ENCODE measurements at regions not wholly inside any gene's neighbourhood (a gene's known extent, or its start where the extent isn't known, plus 50 kb on each side); places are given as distances from the start of the nearest gene placed in this dataset.
"Not testable (repeated sequence)": the region's sequence is repeated elsewhere in the genome, so short reads cannot be mapped to it uniquely, and the experiment has no call there.

DNA sequence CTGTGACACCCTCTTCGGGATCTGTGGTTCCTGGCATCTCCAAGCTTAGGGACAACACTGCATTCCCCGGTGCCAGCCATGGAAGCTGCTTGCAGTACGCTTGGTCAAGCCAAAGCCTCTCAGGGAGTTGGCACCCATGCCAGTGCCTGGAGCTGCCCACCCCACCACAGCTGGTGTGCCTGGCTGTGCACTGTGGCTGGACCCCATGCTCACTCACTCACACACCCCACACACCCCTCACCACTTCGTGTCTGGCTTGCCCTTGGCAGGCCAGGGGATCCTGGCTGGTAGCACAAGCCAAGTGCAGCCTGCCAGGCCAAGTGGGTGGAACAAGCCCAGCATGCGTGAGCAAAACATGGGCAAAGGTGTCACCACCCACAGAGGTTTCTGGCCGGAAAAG, 324.5 kb upstream of the PTGER4 start:
- in situ Hi-C loops (cut with MboI; ENCODE audit: low sequenced_read_pairs), result no loop called here

DNA sequence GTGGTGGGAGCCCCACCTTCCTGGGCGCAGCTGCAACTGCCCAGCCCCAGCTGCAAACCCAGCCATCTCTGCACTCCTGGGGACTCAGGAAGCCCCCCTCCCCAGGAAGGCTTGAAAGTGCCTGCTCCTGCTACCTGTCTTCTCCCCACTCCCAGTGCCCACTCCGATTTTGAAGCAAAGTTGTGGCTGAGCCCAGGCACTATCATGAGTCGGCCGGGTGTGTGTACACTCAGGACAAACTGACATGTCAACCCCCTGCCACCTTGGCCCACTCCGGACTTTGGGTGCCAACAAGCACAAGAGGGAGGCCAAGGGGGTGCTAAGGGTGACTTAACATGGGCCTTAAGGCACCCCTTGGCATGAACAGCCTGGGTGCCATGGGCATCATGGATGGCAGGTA, 325.5 kb upstream of the PTGER4 start:
- in situ Hi-C loops (cut with MboI; ENCODE audit: low sequenced_read_pairs), result no loop called here

DNA sequence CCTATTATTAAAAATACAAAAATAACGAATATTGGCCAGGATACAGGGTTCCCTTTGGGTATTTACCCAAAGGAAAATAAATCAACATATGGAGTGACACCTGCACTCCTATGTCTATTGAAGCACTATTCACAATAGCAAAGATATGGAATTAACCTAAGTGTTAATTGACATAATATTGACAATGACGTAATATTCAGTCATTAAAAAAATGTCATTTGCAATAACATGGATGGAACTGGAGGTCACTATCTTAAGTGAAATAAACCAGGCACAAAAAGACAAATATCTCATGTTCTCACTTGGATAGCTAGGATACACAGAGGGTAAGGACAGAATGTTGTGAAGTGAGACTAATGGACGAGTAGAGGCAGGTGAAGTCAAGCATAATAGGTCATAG, 326.3 kb upstream of the PTGER4 start:
- in situ Hi-C loops (cut with MboI; ENCODE audit: low sequenced_read_pairs), result no loop called here

DNA sequence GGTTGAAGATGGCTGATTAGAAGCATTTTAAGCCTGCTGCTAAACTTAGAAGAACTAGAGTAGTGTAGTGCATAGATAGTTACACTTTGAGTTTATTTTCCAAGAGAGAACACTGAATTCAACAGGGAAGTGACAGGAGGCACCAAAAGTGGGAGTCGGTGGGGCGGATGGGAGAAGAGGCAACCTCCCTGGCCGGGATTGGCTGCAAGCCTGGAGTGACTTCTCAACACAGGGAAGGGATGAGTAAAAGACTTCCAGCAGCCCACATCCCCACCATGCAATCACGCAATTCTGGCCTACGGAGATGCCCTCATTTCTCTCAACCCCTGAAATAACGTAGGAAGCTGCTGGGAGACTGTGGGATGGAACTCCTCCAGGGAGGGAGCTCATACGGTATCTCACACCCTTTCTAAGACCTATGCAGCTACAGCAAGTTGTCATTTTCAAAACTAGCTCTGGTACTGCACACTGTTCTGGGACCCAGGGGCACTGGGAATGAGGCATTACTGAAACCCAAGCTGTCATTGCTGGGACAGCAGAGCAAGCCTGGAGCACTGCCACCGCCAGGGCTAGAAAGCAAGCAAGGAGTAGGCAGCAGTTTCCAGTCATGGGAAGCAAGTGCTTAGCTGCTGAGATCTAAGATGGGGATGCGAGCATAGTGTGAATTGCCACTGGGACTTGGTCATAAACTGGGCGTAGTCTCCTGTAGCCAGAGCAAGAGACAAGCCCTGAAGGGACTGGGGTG, 331.6 kb upstream of the PTGER4 start:
- in situ Hi-C loops (cut with MboI; ENCODE audit: low sequenced_read_pairs), result no loop called here

DNA sequence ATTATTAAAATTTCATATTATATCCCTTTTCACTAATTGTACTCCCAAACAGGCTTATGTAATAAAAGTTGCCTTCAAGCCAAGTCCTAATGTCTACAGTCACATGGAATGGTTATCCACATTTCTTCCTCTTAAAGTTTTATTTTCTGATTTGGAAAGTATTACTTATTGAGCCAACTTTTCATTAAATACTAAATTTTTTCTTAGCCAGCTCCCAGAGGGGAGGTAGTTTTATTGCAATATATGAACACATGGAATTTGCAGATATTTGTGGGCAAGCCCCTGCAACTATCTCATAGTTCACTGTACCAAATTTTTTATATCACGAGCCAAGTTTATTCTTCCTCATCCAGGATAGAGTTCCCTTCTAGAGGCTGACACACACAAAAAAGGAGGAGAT, 332.8 kb upstream of the PTGER4 start:
- in situ Hi-C loops (cut with MboI; ENCODE audit: low sequenced_read_pairs), result no loop called here

DNA sequence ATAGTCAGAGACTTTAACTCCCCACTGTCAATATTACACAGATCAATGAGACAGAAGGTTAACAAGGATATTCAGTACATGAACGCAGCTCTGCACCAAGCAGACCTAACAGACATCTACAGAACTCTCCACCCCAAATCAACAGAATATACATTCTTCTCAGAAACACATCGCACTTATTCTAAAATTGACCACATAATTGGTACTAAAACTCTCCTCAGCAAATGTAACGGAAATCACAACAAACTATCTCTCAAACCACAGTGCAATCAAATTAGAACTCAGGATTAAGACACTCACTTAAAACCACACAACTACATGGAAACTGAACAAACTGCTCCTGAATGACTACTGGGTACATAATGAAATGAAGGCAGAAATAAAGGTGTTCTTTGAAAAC, 341.3 kb upstream of the PTGER4 start:
- in situ Hi-C loops (cut with MboI; ENCODE audit: low sequenced_read_pairs), result not testable (repeated sequence)

DNA sequence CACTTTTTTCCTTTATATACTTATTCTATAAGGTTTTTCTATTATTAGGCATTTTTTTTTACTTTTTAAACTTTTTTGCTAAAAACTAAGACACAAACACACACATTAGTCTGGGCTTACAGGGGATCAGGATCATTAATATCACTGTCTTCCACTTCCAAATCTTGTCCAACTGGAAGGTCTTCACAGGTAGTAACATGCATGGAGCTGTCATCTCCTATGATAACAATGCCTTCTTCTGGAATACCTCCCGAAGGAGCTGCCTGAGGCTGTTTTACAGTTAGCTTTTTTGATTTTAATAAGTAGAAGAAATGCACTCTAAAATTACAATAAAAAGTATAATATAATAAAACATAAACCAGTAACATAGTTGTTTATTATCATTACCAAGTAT, 345.5 kb upstream of the PTGER4 start:
- in situ Hi-C loops (cut with MboI; ENCODE audit: low sequenced_read_pairs), result no loop called here

DNA sequence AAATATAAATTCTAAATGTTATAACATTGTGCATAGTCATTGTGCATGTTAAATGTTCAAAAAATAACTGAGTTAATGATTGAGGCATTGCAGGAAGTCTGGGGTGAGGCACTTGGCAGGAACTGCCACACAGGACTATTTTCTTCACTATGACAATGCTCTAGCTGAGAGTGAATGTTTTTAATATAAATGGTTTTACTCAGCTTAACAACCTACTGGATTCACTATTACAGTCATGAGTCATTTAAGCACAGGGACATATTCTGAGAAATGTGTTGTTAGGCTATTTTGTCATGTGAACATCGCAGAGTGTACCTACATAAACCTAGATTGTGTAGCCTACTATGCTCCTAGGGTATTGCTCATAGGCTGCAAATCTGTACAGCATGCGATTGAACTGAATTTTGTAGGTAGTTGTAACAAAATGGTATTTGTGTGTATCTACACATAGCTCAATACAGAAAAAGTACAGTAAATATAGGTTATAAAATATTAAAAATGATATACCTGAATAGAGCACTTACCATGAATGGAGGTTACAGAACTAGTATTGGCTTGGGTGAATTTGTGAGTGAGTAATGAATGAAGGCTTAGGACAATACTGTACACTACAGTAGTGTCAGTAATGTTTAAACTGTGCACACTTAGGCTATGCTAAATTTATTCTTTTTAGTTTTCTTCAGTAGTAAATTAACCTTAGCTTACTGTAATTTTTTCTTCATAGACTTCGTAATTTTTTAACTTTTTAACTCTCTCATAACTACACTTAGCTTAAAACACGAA, 346.1 kb upstream of the PTGER4 start:
- in situ Hi-C loops (cut with MboI; ENCODE audit: low sequenced_read_pairs), result no loop called here

DNA sequence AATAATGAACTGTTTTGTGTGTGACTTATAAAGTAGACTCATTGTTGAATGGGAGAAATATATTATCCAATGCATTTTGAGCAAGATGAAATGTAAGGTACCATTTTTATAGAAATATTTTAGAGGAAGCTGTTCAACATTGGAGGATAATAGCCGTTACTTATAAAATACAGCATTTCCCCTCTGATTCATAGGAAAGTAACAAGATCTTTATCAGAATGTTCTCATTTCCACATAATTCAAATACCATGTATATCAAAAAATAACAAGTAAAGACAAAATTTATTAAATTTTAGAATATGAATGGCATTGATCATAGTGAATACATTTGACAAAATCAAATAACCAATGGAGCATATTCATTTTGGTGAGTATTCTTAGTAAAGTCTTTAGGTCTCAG, 346.7 kb upstream of the PTGER4 start:
- in situ Hi-C loops (cut with MboI; ENCODE audit: low sequenced_read_pairs), result no loop called here

DNA sequence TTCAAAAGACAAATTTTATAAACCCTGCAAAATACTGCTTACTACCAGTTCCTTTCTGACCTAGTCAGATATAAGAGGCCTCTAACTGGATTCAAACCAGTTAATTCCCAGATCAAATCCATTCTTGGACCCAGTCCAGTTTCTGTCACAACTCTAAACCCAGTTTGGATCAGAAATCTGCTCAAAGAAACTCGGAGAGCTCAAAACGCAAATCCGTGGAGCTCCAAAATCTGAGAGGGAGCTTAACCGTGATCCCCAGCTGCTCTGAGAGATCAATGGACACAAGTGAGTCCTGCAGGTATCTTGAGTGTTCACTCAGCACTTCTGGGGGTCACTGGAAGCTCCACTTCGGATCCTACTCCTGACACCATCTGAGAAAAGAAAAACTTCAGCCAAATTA, 348.1 kb upstream of the PTGER4 start:
- in situ Hi-C loops (cut with MboI; ENCODE audit: low sequenced_read_pairs), result no loop called here

DNA sequence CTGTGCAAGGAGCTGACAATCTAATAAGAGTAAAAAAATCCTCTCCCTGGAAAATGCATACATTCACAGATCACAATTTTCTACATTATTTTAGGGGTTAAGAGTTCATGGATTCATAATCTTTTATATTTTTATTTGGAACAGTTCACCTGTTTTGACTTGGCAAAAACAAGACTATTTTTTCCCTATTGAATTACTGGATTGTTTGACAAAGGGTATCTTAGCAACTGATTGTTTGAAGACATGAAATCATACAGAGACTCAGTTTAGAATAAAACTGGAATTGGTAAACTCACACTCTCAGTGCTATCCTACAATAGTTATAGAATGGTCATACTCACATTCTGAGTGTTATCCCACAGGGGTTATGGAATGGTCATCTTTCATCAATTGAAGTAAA, 358.2 kb upstream of the PTGER4 start:
- in situ Hi-C loops (cut with MboI; ENCODE audit: low sequenced_read_pairs), result no loop called here

DNA sequence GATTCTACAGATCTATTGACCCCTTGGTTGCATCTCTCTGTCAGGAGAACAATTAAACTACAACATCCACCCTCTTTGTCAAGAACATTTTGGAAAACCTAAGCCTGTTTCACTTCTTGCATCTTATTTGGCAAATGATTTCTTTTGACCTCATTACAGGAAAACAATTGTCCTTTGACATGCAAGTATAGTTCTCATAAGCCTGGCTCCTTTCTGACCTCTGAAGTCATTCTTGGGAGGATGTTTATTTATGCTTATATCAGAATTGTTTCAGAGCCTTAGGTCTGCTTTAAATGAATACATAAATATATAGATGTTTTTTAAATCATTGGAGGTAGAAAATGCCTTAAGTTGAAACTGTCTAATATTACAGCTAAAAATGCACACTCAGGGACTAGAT, 361.3 kb upstream of the PTGER4 start:
- in situ Hi-C loops (cut with MboI; ENCODE audit: low sequenced_read_pairs), result no loop called here

DNA sequence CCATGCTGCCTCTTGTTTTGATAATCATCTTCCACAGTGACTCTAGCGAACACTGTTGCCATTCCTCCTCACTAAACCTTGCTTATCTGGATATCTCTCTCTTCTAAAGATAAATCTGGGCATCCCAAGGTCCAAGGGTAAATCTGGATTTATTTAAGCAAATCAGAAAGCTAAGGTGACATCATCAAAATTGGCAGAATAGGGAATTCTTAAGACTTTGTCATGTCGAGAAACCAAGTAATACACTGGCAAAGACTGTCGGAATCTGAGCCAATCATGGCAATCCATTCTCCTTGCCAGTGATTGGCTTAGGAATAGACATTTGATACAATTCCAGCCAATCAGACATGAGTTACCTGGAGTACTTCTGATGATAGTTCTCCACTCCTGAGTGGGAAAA, 362.7 kb upstream of the PTGER4 start:
- in situ Hi-C loops (cut with MboI; ENCODE audit: low sequenced_read_pairs), result no loop called here

DNA sequence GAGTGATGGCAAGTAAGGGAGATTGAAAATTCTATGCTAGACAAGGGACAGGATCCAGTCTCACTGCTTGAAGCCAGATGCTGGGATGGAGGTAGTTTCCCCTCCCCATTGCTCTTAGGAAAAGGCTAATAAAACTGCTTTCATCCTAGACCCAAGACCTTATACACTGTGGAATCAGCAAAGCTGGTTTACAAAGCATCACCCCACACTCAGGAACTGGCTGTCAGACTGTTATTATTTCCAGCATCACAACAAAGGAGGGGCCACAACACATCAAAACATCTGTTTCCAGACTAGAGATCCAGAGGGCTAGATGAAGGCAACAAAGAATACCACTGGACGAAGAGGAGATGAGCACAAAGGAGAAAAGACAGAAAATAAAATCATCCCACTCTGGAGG, 364.6 kb upstream of the PTGER4 start:
- in situ Hi-C loops (cut with MboI; ENCODE audit: low sequenced_read_pairs), result no loop called here

DNA sequence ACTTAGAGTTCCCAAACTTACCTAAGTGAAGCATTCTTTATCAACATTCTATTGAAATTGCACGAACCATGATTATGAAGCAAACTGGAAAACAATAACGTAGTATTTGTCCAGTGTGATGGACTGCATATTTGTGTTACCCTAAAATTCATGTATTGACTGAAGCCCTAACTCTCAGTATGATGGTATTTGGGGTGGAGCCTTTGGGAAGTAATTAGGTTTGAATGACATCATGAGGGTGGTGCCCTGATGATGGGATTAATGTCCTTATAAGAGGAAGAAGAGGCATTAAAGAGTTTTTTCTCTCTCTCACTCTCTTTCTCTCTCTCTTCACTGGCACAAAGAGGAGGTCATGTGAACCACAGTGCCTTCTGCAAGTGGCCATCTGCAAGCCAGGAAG, 365.4 kb upstream of the PTGER4 start:
- in situ Hi-C loops (cut with MboI; ENCODE audit: low sequenced_read_pairs), result no loop called here

DNA sequence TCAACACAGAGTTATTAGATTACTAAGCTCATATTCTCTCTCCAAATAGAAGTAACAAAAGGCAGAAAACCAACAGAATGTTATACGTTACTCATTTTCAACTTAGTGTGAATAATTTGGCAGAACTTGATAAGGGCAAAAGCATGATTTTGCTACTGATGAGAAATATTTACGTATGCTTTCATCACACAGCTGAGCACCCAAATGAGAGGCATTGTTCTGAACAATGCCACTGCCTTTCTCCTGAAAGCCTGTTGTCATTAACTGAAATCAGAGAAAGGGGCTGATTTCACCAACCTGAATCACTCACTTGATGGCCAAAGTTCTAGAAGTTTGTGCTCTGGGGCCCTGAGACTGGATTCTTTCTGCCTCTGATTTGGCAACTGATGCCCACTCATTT, 367.5 kb upstream of the PTGER4 start:
- in situ Hi-C loops (cut with MboI; ENCODE audit: low sequenced_read_pairs), result no loop called here

DNA sequence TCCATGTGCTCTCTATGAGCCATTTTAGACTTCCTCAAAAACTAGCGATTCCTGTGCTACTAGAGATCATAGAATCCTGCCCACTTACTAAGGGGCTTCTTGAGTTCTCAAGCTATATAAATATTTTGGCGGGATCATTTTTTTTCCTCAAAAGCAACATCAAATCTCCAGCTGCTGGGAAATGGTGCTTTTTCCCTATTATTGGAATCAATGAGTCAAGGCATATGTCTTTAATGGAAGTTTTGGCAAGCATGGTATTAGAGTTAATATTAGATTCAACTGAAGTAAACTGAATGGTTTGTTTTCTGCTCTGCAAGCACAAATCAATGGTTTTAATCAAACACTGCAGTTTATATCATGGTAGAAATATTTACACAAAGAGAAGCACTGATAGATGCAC, 369.9 kb upstream of the PTGER4 start:
- in situ Hi-C loops (cut with MboI; ENCODE audit: low sequenced_read_pairs), result no loop called here

DNA sequence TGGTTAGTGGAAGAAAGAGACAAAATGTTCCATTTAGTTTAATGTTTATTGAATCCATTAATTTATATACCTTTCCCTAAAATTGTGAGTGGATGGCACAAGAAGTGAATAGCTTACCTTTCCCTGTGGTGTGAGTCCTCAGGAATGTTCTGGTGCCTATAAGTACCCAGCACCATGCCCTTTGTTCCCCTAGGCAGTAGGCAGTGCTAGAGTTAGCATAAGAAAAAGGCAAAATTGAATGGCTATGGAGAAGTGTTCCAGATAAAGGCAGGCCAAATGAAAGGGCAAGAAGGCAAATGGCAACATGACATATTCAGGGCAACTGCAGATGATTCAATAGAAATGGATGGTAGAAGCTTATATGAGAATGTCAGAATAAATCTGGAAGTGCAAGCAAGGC, 370.8 kb upstream of the PTGER4 start:
- in situ Hi-C loops (cut with MboI; ENCODE audit: low sequenced_read_pairs), result no loop called here

DNA sequence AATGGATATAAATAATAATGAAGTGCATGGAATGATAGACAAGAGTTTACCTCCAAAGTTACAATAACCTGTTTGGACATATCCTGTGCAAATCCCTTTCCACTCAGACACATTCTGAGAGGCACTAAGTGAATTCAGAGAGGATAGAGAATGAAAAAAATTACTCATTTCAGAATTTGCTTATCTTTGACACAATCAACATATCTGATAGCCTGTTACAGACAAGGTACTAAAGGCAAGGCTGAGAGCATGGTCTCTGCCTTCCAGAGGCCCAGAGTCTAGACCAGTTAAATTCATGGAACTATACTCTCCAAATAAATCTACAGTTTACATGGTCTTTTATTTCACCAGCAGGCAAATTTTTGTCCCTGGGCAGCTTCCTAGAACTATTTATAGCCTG, 371.8 kb upstream of the PTGER4 start:
- in situ Hi-C loops (cut with MboI; ENCODE audit: low sequenced_read_pairs), result no loop called here

DNA sequence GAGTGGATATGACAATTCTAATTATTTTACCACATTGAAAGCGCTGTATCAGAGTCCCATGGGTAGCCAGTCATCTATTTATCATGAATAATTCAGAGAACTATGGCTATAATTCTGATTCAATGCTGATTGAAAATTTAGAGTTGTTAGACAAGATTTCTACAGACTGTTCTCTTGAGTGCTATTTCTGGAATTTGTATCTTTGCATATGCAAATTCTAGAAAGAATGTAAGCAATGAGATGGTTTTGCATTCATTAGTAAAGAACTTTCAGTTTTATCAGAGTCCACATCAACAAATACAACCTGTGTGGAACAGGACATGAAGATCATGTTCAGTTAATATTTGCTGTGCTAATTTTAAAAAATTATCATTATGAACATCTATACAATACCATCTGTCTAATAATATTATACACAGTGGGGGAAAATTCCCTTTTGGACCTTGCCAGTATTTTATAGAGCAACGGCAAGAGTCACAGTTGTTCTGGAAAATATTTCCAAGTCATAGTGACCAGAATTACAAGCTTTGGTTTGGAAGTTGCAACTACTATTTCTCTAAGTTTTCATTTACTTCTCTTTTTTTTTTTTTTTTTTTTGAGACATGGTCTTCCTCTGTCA, 372.7 kb upstream of the PTGER4 start:
- in situ Hi-C loops (cut with MboI; ENCODE audit: low sequenced_read_pairs), result no loop called here

DNA sequence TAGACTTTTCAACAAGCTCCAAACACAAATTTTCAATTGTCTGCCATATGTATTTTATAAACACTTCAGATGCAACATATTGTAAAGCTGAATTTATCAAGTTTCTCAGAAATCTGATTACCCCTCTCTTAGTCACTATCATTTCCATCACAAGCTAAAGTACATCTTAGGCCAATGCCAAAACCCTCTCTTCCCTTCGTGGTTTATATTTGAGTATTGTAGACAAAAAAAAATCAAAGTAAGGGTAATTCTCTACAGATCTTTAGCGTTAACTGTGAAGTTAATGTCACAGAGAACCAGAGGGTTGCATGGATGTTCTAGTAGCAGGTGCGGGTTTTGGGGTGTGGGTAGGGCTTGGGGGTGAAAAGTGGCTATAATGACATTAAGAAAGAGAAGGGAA, 387.7 kb upstream of the PTGER4 start:
- in situ Hi-C loops (cut with MboI; ENCODE audit: low sequenced_read_pairs), result no loop called here

DNA sequence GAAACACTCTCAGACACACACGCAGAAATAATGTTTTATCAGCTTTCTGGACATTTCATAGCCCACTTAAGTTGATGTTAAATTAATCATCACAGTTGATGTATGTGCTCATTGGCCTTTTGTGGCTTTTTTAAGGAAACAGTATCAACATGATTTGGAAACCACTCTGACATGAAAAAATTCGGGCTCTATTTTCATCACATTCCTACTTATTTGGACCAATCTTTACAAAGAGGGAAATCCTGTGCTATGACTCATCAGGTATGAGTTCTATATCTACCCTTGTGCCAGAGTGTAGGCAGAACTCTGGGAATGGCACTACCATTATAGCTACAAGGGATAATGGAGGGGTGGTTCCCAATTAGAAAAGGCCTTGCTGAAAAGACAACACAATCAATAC, 388.4 kb upstream of the PTGER4 start:
- in situ Hi-C loops (cut with MboI; ENCODE audit: low sequenced_read_pairs), result no loop called here

All from hTERT RPE-1 (cell line).